Gastrocnemius medialis (tissue), 4 donors: ENCODE measurements at regions not wholly inside any gene's neighbourhood (a gene's known extent, or its start where the extent isn't known, plus 50 kb on each side); places are given as distances from the start of the nearest gene placed in this dataset.

Experiments used
- CTCF ChIP-seq, 5 experiments: fragments of 450-650 bp in 3 of 5; fragments of 200-600 bp in 2 of 5; sonication (generic) in 2 of 5; IDR thresholded peaks in 4 of 5; conservative IDR thresholded peaks in 1 of 5; 1 replicate in 4 of 5; 2 replicates in 1 of 5; pipeline ENCODE4 v1.5.1; 2016 to 2019; ENCODE audit warnings: antibody characterized with exemption in 5 of 5, mild to moderate bottlenecking in 3 of 5, moderate library complexity in 3 of 5
- POLR2A ChIP-seq, 2 donors: fragments of 450-650 bp; IDR thresholded peaks; one replicate each; pipeline ENCODE4 v1.6.1; 2017; ENCODE audit warnings: antibody characterized with exemption in 2 of 2, mild to moderate bottlenecking in 2 of 2, moderate library complexity in 2 of 2

GRCh38 chr6:153677522-153677921 lies 361.5 kb upstream of the OPRM1 start:
- TF ChIP-seq CTCF (IDR thresholded peaks at IDR 0.05 in 4 of 5, conservative IDR thresholded peaks at IDR 0.05 in 1 of 5) = no peak
- no peak for TF ChIP-seq POLR2A (IDR thresholded peaks at IDR 0.05)
